ENCODE measurements at regions not wholly inside any gene's neighbourhood (a gene's known extent, or its start where the extent isn't known, plus 50 kb on each side); places are given as distances from the start of the nearest gene placed in this dataset.

DNA sequence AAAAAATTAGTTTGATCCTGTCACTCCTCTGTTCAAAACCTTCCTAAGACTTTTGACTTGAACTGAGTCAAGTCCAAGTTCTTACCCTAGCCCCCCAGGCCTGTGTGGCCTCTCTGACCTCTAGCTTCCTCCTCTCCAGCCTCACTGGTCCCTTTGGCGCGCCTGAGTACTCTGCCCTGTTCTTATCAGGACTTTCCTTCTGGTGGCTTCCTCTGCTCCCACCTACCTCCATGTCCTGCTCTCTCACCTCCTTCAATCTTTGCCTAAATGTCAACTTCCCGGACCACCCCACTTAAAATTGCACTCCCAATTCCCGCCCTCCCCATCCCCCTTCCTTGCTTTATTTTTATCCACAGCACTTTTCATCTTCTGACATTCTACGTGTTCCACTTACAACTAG, 526.1 kb upstream of the KLF4 start:
- ATAC-seq: no peak

DNA sequence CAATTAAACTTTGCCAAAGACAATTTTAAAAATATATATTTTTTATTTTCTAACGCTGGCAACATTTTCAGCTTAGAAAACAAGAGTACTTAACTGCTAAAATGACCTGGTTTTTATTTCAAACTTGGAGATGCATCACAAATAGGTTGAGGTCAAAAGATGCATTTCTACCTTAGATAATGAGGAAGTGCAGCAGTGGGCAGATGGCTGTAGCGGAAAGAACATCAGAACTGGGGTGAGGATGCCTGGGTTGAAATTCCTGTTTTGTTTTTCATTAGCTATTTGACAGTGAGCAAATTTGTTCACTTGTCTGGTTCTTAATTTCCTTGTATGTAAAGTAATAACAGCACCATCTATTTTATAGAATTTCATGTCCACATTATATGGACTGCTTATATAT, 524.8 kb upstream of the KLF4 start:
- no peak for ATAC-seq

DNA sequence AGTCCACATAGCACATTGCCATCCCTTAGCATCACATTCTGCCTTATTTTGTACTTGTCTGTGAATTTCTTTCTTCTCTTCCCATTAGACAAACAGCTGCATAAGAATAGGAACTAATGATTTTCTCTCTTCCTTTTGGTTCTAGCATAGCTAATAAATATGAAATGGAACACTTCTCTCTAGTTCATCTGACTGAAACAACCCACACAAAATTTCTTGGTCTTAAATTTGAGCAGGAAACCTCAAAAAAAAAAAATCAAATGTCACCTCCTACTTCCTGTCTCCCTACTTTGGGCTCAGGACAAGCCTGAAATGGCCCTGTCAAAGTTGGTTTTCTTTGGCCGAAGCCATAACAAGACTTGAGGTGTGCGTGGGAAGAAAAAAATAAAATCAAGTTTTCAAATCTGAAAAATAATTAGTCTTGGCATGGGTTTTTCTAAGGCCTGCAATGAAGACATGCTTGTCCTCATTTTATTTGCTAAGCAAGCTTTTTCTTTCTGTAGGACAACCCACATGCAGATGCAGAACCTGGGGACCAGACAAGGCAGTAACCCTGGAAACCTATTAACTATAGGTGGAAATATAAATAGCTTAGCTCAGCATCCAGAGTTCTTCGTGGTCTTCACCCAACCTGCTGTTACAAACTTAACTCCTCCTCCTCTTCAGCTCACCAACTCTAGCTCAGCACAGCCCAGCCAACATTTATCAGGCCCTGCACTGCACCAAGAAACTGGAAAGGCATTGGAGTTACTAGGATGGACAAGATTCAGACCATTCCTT, 523.5 kb upstream of the KLF4 start:
- no peak for ATAC-seq

DNA sequence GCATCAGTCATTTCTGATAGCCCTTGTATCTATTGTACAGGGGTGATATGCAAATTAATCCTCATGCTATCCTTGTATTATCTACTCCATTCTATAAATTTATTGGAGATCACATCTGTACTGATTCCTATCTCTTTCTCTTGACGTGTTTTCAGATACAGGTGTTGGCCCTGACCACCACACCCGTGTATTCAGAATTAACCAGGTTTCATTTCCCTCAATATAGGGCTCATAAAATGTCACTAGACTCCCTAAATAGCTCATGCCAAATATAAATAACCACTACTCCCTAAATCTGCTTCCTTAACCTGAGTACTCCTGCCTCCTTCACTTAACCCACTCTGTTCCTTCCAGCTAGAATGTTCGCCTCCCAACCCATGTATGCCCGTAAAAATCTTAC, 522.8 kb upstream of the KLF4 start:
- no peak for ATAC-seq

DNA sequence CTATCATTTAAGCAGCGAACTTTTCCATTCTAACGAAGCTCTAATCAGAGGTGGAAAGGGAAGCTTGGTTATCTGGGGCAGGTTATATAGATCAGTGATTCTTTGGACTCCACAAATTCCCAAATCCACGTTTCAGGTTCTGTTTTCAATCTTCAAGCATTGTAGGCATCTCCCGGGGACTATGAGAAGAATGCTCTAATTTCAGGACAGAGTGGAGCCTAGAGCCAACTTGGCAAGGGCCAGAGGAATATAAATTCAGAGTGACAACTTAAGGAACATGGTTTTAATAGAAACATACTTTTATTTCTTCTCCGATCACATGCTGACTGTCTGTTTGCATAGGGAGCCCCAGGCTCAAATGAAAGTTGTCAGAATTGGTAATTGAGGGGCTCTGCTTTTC, 514.0 kb upstream of the KLF4 start:
- no peak for ATAC-seq

DNA sequence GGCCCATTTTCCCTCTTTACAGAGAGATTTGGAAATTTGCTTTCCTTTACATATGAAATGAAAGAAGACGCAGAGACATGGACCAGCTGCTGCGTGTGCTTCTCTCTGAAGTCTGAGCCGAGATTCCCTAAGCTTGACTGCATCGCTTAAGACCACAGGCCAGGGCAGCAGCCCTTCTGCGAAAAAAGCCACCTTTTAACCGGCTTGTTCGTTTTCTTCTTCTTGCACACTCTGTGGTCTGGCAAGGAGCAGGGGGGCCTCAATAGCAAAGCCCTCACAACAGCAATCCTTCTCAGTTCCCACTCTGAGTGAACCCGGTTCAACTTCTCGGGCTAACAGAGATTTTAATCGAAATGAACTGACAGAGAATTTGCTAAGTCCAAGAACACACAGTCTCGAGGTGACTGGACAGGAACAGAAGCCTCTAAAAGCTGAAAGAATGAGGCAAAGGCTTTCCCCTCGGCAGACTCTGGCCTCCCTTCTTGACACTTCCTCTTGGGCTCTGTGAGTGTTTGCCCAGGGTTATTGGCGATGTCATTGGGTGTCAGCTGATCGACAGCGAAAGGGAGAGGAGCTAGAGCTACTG, 512.9 kb upstream of the KLF4 start:
- no peak for ATAC-seq

DNA sequence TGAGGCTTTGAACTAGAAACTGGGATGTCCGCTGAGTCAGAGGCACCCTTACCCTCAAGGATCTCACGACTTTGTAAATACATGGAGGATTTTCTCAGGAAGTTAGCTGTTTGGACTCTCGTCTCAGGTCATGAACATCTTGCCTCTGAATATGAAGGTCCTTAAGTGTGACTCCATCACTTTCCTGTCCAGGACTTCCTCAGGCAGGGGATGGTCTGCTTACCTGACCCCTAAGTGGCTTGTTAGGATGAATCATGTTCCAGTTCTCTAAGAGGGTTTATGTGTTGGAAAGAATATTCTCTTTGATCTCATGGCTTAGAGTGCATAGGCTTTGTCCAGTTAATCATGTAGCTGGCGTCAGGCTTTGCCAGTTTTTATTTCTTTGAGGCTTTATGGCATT, 511.7 kb upstream of the KLF4 start:
- ATAC-seq: no peak

DNA sequence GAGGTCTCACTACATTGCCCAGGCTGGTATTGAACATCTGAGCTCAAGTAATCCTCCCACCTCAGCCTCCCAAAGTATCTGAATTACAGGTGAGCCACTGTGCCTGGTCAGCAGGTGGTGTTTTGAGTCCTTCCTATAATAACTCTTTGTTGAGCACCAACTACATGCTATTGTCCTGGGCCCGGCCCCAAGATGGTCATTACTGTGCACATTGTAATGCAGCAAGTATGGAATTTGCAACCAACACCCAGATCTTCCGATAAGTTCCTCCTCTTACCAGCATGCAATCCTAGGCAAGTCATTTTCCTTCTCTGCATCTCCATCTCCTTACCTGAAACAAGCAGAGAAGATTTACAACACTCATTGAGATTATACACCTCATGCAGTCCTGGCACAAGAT, 510.3 kb upstream of the KLF4 start:
- no peak for ATAC-seq

DNA sequence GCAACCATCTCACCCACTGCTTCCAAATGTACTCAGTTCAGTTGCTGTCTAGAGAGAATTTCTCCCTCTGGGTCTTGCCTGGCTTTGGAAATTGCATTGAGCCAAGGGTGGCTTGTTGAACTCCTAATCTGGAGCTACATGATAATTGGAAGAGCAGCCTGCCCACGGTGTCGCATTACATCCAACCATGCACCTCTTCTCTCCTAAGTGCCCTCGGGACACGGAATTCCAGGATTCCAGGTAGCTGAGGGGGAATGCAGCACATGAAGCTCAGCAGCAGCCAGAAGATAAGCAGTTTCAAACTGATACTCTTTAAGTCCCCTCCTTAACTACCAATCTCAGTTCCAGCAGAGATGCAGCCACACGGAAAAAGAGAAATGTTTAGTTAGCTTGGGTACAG, 509.4 kb upstream of the KLF4 start:
- no peak for ATAC-seq

DNA sequence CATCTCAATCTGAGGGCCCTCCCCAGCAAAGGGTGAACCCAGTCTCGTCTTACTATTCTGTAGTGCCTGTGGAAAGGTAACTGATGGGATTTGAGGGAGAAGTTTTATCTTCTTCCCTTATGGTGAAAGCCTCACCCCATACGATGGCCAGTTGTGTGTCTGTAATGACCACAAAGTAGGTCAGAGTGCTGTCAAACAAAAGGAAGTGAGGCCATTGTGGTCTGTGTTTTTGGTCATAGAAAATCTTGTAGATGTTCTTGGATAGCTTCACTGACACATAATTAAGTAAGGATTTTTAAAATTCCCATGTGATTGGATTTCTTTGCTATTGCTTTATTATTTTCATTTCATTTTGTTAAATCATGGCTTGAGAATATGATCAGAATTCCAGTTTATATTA, 505.1 kb upstream of the KLF4 start:
- no peak for ATAC-seq

DNA sequence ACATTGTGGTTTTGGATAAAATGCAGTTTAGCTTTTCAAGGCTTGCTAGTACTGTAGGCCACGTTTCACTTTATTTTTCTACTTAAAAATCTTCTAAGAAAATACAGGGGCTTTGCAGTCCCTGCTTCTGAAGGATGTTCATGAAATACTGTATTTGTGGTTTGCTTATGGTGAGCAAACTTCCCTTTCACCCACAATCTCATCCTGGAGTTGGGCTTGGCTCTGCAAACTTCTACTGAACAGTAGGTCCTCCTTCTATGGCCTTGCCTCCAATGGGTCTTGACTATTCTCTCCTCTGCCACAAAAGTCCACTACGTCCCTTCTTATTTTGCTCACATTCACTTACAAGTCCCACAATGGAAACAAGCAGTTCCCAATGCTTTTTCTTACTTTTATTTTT, 502.7 kb upstream of the KLF4 start:
- no peak for ATAC-seq

DNA sequence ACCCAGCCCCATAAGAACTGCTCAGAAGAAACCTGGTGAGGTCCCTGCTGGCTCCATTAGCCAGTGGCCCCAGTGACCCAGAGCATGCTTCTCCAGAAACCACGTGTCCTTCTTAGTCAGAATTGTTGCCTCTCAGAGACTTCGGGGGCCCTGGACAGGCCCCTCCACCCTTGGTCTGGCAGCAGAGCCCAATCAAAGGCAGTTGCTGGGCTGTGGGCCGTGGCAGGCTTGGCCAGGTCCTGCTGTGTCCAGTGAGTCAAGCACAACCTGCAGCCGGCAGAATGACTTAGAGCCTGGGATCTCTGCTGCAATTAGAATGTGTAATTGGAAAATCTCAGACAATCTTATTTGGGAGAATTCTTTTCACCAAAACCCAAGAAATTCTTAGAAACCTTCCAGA, 502.0 kb upstream of the KLF4 start:
- no peak for ATAC-seq

DNA sequence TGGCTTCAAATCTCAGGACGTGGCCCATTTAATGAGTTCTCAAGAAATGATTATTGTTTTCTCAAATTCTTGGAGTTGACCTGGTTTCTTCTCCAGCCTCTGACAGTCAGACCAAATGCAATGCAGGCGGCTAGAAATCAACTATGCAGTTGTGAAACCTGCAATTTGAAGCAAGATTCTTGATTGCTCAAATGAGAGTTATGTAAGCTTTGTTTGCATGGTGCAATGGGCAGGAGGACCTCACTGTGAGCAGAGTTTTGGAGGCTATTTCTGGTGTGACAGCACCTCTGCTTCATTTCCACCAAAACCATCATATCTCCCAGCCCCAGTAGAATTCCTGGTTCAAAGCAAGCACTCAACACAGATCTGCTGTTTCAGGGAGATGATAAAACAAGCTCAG, 500.0 kb upstream of the KLF4 start:
- ATAC-seq: no peak

DNA sequence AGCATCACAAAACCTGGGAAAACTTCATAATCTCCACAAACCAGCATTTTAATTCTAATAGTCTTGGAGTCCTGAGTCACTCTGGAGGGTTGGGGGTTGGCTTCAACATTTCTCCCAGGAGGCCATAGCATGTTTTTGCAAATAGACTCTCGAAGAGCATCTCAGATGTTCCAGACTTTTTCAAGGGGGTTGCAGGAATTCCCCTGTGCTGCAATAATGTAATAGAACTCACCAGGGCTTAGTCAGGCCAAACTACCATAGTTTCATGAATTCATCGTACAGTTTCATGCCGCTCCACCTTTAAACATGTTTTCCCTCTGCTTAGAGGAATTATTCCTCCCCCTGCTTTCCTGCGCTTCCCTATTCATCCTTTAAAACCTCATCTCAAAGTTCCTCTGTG, 499.5 kb upstream of the KLF4 start:
- ATAC-seq: no peak

DNA sequence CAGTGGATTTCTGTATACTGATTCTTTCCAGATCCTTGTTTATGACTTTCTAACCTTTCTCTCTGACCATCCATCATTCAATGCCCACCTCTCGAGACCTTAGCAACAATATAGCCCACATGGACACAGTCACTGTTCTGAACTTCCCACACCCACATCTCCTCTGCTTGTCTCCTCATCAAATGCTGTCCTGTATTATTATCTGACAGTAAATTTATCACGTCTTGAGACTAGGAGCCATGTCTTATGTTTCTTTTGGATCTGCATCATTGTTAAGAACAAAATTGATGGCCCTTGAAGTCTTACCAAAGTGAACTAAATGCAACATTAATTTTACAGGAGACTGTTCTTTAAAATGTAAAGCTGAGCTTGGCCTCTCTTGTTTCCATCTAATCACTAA, 495.4 kb upstream of the KLF4 start:
- no peak for ATAC-seq

DNA sequence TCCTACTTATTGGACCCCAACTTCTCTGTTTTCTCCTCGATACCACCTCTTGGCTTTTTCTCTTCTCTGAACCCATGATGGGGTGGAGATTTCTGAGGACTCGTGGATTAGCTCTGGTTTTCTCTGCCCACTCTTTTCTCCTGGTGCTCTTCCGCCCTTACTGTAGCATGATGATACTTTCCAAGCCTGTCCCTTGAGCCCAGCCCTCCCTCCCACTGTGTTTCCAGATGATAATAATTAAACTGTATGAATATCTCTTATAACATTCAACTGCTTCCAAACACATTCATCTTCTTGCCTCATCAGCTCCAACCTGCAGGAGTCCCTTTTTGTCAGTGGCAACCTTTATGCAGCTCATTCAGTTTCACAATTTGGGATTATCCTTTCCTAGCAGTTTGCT, 494.2 kb upstream of the KLF4 start:
- no peak for ATAC-seq

DNA sequence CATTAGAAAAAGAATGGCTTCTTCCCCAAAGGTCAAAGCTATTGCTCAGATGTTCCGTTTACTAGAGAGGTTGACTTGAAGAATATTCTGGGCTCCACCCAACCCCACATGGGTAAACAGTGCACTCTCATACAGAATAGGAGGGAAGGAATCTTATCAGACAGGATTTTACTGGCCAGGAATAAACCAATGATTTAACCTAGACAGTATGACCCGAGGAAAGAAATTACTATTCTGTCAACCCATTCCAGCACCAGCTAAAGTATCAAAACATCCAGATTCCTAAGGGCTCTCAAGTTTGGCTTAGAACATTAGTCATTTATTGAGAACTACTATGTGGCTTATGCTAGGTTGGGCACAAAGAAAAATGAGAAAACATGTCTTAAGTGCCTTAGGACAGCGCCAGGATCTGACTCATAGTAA, 493.6 kb upstream of the KLF4 start:
- ATAC-seq: no peak

DNA sequence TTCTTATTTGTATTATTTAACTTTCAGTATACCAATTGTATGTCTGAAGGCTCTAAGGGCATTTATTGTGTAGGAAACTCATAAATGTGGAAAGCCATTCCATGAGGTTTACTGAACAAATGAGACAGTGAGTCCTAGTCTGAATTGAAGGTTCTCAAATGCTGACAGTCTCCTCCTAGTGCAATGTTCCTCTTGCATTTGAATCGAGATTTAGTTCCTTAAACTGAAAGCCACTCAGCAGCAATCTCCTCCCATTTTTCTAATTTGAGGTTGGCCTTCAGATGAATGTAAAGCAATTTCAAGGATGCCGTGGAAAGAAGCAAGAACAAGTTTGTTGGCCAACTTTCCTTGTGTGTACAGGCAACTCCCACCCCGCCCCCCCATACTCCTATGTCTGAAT, 493.2 kb upstream of the KLF4 start:
- no peak for ATAC-seq

DNA sequence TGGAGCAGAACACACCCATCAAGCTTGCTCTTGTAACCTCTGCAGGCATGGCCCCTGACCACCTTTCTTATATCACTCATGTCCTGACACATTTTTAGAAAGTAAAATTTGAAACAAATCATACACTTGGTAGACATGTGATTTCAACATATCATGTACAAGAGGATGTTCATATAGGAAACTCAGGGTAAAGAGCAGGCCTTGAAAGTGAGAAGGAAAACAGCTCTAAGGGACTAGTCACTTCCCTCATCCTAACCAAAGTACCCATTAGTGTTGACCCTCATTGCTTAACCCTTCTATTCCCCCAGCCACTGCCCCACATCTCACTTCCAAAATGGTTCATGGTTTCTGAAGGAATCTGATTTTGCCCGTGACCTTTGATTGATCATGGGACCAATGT, 492.4 kb upstream of the KLF4 start:
- no peak for ATAC-seq

DNA sequence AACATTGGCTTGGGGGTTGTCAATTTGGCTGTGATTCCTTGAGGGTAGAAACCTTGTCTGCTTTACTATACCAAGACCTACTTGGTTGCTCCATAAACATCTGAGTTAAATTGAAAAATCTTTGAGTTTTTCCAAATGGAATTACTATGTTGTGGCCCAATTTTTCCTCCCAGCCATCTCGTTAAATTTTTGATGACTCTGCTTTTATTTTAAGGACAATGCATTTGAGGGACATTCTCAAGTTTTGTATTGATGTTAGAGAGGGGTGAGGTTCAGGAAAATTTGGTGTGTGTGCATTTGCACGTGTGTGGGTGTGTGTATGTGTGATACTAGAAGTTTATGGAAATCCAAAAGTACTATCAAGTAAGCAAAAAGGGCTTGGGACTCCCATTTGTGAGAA, 491.4 kb upstream of the KLF4 start:
- no peak for ATAC-seq

DNA sequence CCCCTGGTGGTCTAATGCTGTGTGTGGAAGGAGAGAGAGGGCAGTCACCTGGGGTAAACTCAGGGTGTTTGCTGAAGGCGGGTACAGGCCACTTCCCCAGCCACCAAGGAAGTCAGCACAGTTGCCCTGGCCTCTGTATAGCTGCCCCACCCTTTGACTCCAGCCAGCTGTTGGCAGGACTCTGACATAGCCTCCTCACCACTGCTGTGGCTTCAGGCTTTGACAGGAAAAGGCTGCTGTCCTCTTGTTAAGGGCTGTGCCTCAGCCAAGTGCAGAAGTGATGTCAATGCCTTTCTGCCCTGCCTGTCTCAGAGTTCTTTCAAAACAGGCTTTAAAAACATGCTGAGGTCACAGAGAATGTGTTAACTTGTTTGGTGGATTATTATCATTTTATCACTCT, 487.2 kb upstream of the KLF4 start:
- no peak for ATAC-seq

DNA sequence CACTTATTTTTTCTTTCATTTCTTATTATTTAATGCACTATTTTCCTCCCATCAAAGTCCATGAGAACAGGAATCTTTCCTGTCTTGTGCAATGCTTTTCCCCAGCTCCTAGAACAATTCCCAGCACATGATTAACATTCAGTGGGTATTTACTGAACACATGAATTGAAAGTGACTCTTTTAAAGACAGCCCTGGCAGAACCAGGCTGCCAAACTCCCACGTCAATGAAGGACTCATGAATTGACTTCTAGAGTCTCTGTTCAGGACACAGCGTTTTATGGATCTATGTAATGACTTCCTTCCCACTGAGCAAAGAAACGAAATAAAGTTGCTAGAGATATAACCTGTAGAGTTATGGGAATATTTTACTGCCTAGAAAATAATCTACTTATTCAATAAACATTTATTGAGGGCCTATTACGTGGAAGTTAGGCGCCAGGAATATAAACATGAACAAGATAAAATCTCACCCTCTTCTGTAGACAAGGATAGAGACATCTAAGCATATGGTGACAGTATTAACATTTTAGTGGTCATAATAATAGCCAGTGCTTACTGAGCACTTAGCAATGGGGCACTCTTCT, 485.9 kb upstream of the KLF4 start:
- no peak for ATAC-seq

DNA sequence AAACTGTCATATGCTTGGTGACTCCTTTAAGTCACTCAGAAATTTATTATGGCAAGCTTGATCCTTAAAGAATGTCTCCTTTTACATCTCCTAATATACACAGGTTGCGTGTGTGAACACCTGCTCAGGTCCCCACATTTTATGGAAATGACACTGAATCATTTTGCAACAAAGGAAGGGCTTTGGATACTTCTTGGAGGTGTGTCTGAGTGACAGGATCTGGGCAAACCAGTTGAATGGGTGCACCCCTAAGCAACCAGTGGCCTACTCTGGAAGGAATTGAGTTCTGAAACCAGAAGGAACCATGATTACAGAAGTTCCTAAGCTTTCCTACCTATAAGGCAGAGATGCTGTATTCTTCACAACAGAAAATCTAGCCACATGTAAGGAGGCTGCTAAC, 483.9 kb upstream of the KLF4 start:
- ATAC-seq: no peak

DNA sequence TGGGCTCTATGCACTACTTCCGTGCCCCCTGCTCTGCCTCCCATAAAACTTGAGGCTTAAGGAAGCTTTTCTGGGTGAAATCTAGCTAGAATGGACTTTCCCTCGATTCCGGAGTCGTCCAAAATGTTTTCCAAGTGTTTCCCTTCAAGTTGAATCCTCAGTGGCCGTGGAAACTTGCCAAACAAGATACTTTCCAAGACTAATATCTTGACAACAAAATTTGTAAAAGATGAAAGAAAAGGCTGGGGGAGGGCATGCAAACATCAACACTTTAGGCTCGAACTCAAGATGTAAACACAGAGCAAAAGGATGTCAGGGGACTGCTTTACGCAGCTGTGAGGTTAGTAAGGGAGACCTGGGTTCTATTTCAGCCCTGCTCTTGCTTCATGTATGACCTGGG, 482.8 kb upstream of the KLF4 start:
- ATAC-seq: no peak

DNA sequence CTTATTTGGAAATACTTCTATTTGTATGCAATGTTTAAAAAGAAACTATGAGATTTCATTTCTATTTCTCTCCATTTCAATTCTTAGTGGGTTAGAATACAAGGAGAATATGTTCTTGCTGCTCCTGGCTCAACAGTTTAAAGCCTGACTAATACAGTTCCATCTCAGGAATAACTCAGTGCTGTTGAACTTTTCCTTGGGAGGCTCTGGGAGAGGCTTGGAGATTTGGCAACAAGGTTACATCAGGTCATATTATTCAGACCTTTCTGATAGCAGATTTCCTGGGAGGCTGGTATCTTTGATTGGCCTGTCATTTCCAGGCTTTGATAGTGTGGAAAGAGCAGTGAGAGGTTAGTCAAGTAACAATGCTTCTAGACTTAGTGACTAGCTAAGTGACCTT, 481.7 kb upstream of the KLF4 start:
- no peak for ATAC-seq

All from activated CD4-positive, CD25-positive, alpha-beta regulatory T cell treated with anti-CD3 and anti-CD28 coated beads, Interleukin-2, amount 50 U/mL, for 24 hours (primary cell).